ENCODE measurements at regions not wholly inside any gene's neighbourhood (a gene's known extent, or its start where the extent isn't known, plus 50 kb on each side); places are given as distances from the start of the nearest gene placed in this dataset.
A peak's percentile ranks its signal among the peaks of the same experiment; 100 is the strongest.
"Not testable (repeated sequence)": the region's sequence is repeated elsewhere in the genome, so short reads cannot be mapped to it uniquely, and the experiment has no call there.

GRCh38 chr2:12918138-12918834 lies 201.6 kb downstream of the TRIB2 start:
- H3K9me3 ChIP-seq (ENCODE audit: control insufficient read depth in 1 of 2, low read length in 2 of 2), result no peaks in the 10 kb centered on the region
- peak overlapping the region; percentile 56 for H3K27ac ChIP-seq (ENCODE audit: low read length)
- no peaks in the 10 kb centered on the region for H3K36me3 ChIP-seq (ENCODE audit: control insufficient read depth in 1 of 2, insufficient read depth in 2 of 2, low read length in 2 of 2)
- peaks cover 0 to 13% of the 10 kb centered on the region in 2 donors for H3K4me1 ChIP-seq (ENCODE audit: control insufficient read depth in 1 of 2, insufficient read depth in 2 of 2, low read length in 2 of 2)
- H3K27me3 ChIP-seq (ENCODE audit: low read depth, low read length), result no peaks in the 10 kb centered on the region
- H3K4me3 ChIP-seq (ENCODE audit: low read depth in 1 of 2, low read length in 2 of 2), result no peak overlapping the region

DNA sequence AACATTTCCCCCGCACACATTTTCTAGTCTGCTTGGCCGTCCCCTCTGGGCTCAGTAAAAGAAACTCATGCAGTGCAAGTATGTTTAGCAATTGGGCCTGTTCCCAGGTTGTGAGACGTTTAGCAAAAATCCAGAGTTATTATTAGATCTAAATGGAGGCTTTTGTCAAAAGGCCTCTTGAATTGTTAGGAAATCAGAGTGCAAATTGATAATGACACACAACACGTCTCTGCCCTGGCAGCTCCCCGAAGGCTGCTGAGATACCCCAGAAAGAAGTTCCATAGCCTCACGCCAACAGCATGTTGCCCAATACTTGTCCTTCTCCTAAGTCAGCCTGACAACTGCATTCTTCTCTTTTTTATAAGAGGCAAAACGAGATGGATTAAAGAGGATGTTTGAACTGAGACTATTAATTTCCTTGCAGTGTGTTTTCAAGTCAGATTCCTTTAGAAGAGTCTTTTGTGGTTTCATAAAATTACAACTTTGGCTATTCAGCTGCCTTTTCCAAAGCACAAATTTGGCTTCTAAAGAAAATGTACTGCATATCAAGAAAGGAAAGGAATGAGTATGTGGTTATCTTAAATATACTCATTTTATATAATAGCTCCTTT lies 202.2 kb downstream of the TRIB2 start:
- no peaks in the 10 kb centered on the region for H3K36me3 ChIP-seq (ENCODE audit: control insufficient read depth in 1 of 2, insufficient read depth in 2 of 2, low read length in 2 of 2)
- peaks cover 0 to 13% of the 10 kb centered on the region in 2 donors for H3K4me1 ChIP-seq (ENCODE audit: control insufficient read depth in 1 of 2, insufficient read depth in 2 of 2, low read length in 2 of 2)
- no peaks in the 10 kb centered on the region for H3K9me3 ChIP-seq (ENCODE audit: control insufficient read depth in 1 of 2, low read length in 2 of 2)
- peak overlapping the region; percentile 56 for H3K27ac ChIP-seq (ENCODE audit: low read length)
- H3K27me3 ChIP-seq (ENCODE audit: low read depth, low read length), result no peaks in the 10 kb centered on the region
- H3K4me3 ChIP-seq (ENCODE audit: low read depth in 1 of 2, low read length in 2 of 2), result no peak overlapping the region

- Histone ChIP-seq H3K9me3 (ENCODE audit: control insufficient read depth in 1 of 2, low read length in 2 of 2) (no peaks in the 10 kb centered on the region), H3K27me3 (ENCODE audit: low read depth, low read length) (no peaks in the 10 kb centered on the region), H3K27ac (ENCODE audit: low read length) (no peak overlapping the region), H3K4me3 (ENCODE audit: low read depth in 1 of 2, low read length in 2 of 2) (no peak overlapping the region), H3K4me1 (ENCODE audit: control insufficient read depth in 1 of 2, insufficient read depth in 2 of 2, low read length in 2 of 2) (peaks cover 0 to 13% of the 10 kb centered on the region in 2 donors), H3K36me3 (ENCODE audit: control insufficient read depth in 1 of 2, insufficient read depth in 2 of 2, low read length in 2 of 2) (no peaks in the 10 kb centered on the region)
Observed at GRCh38 chr2:12921321-12921720, 204.6 kb downstream of the TRIB2 start.

DNA sequence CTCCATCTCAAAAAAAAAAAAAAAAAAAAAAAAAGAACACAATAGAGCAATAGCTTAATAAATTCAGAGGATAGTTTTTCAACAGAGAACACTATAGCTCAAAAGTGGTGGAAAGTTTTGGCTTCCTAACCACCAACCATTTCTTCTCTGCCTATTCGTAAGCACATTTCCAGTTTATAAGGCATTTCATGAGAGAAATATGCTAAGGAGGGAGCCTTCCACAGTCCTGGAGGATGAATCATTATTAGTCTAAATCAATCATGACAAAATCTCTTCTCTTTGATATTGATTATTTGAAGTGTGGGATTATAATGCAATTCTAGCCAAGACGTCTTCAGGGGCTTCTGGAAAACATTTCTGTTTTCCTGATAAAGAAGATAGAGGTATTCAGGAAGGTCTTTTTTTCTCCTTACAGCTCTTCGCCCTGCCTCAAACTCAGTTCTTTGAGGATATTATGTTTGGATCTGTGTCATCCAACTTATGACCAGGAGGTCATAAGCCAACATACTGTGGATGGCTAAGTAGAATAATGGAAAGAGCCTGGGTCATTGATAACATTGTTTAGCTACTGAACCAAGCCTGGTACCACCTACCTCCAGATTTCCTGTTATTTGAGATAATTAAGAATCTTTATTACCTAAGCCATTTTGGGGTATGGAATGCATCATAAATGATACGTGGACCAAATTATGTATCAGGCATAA lies 207.3 kb downstream of the TRIB2 start:
- Histone ChIP-seq H3K27ac (ENCODE audit: low read length) (no peak overlapping the region), H3K4me3 (ENCODE audit: low read depth in 1 of 2, low read length in 2 of 2) (no peak overlapping the region), H3K27me3 (ENCODE audit: low read depth, low read length) (no peaks in the 10 kb centered on the region), H3K4me1 (ENCODE audit: control insufficient read depth in 1 of 2, insufficient read depth in 2 of 2, low read length in 2 of 2) (peaks cover 0 to 13% of the 10 kb centered on the region in 2 donors), H3K36me3 (ENCODE audit: control insufficient read depth in 1 of 2, insufficient read depth in 2 of 2, low read length in 2 of 2) (no peaks in the 10 kb centered on the region), H3K9me3 (ENCODE audit: control insufficient read depth in 1 of 2, low read length in 2 of 2) (no peaks in the 10 kb centered on the region)

DNA sequence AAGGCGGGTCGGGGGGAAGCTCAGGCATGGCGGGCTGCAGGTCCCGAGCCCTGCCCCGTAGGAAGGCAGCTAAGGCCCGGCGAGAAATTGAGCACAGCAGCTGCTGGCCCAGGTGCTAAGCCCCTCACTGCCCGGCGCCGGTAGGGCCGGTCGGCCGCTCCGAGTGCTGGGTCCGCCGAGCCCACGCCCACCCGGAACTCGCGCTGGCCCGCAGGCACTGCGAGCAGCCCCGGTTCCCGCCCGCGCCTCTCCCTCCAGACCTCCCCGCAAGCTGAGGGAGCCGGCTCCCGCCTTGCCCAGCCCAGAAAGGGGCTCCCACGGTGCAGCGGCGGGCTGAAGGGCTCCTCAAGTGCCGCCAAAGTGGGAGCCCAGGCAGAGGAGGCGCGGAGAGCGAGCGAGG lies 209.9 kb downstream of the TRIB2 start:
- H3K27me3 ChIP-seq (ENCODE audit: low read depth, low read length); H3K36me3 ChIP-seq (ENCODE audit: control insufficient read depth in 1 of 2, insufficient read depth in 2 of 2, low read length in 2 of 2): not testable (repeated sequence)

GRCh38 chr2:12928197-12928774 lies 211.6 kb downstream of the TRIB2 start:
- no peaks in the 10 kb centered on the region for H3K36me3 ChIP-seq (ENCODE audit: control insufficient read depth in 1 of 2, insufficient read depth in 2 of 2, low read length in 2 of 2)
- H3K4me3 ChIP-seq (ENCODE audit: low read depth in 1 of 2, low read length in 2 of 2), result no peak overlapping the region
- no peak overlapping the region for H3K27ac ChIP-seq (ENCODE audit: low read length)
- peaks cover 0 to 5% of the 10 kb centered on the region in 2 donors for H3K4me1 ChIP-seq (ENCODE audit: control insufficient read depth in 1 of 2, insufficient read depth in 2 of 2, low read length in 2 of 2)
- H3K27me3 ChIP-seq (ENCODE audit: low read depth, low read length), result no peaks in the 10 kb centered on the region
- no peaks in the 10 kb centered on the region for H3K9me3 ChIP-seq (ENCODE audit: control insufficient read depth in 1 of 2, low read length in 2 of 2)

More for the DNA sequence above, 209.9 kb downstream of the TRIB2 start:
- not testable (repeated sequence) for H3K27ac ChIP-seq (ENCODE audit: low read length); H3K4me1 ChIP-seq (ENCODE audit: control insufficient read depth in 1 of 2, insufficient read depth in 2 of 2, low read length in 2 of 2); H3K9me3 ChIP-seq (ENCODE audit: control insufficient read depth in 1 of 2, low read length in 2 of 2); H3K4me3 ChIP-seq (ENCODE audit: low read depth in 1 of 2, low read length in 2 of 2)

DNA sequence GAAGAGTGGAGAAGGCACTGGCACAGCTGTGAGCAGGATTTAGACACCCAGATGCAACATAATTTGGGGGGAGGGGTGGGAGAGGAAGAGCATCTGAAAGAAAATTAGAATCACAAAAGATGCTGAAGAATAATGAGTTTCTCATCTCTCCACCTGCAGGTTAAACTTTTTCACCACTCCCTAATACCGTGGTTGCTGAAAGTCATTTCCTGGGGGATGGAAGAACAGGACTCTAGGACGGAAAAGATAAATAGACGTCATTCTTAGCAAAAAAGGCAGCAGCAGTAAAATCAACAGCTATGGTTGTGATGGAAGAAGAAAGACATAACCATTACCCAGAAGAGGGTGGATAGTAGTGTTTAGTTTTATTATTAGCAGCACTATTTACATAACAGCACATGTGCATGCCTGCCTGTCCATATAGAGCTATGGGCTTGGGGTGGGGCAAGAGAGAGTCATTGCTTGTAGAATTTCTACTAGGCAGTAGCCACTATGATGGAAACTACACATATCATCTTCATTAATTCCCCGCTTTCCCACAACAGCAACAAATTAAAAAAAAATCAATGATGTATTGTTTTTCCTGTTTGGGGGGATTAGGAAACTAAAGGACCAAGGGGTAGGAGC lies 212.2 kb downstream of the TRIB2 start:
- H3K4me1 ChIP-seq (ENCODE audit: control insufficient read depth in 1 of 2, insufficient read depth in 2 of 2, low read length in 2 of 2), result peaks cover 0 to 5% of the 10 kb centered on the region in 2 donors
- no peaks in the 10 kb centered on the region for H3K9me3 ChIP-seq (ENCODE audit: control insufficient read depth in 1 of 2, low read length in 2 of 2)
- no peak overlapping the region for H3K27ac ChIP-seq (ENCODE audit: low read length)

GRCh38 chr2:12929758-12930157 lies 213.0 kb downstream of the TRIB2 start:
- H3K4me1 ChIP-seq (ENCODE audit: control insufficient read depth in 1 of 2, insufficient read depth in 2 of 2, low read length in 2 of 2), result peaks cover 0 to 5% of the 10 kb centered on the region in 2 donors

More for the DNA sequence above, 212.2 kb downstream of the TRIB2 start:
- Histone ChIP-seq H3K36me3 (ENCODE audit: control insufficient read depth in 1 of 2, insufficient read depth in 2 of 2, low read length in 2 of 2) (no peaks in the 10 kb centered on the region), H3K27me3 (ENCODE audit: low read depth, low read length) (no peaks in the 10 kb centered on the region), H3K4me3 (ENCODE audit: low read depth in 1 of 2, low read length in 2 of 2) (no peak overlapping the region)

DNA sequence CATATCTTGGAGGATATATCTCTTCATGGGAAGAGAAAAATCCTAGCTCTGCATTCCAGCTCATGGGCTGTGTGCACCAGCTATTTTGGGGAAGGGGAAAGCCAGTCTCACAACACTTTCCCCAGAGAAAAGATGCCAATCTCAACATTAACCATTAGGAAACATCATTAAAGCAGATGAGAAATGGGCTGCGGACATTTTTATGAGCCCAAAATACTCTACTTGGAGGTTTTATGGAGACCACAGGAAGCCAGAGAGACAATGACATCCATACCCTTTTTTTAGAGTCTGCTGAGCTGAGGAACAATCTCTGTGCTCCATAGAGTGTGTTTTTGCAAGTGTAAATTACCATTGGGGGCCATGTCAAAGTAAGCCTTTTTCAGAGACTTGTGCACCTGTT lies 213.7 kb downstream of the TRIB2 start:
- no peaks in the 10 kb centered on the region for H3K9me3 ChIP-seq (ENCODE audit: control insufficient read depth in 1 of 2, low read length in 2 of 2)
- H3K4me1 ChIP-seq (ENCODE audit: control insufficient read depth in 1 of 2, insufficient read depth in 2 of 2, low read length in 2 of 2), result peaks cover 0 to 5% of the 10 kb centered on the region in 2 donors
- H3K27ac ChIP-seq (ENCODE audit: low read length), result no peak overlapping the region
- H3K4me3 ChIP-seq (ENCODE audit: low read depth in 1 of 2, low read length in 2 of 2), result no peak overlapping the region
- H3K36me3 ChIP-seq (ENCODE audit: control insufficient read depth in 1 of 2, insufficient read depth in 2 of 2, low read length in 2 of 2), result no peaks in the 10 kb centered on the region
- H3K27me3 ChIP-seq (ENCODE audit: low read depth, low read length), result no peaks in the 10 kb centered on the region

More at GRCh38 chr2:12929758-12930157, 213.0 kb downstream of the TRIB2 start:
- H3K27ac ChIP-seq (ENCODE audit: low read length), result no peak overlapping the region
- H3K27me3 ChIP-seq (ENCODE audit: low read depth, low read length), result no peaks in the 10 kb centered on the region
- no peak overlapping the region for H3K4me3 ChIP-seq (ENCODE audit: low read depth in 1 of 2, low read length in 2 of 2)
- H3K36me3 ChIP-seq (ENCODE audit: control insufficient read depth in 1 of 2, insufficient read depth in 2 of 2, low read length in 2 of 2), result no peaks in the 10 kb centered on the region
- no peaks in the 10 kb centered on the region for H3K9me3 ChIP-seq (ENCODE audit: control insufficient read depth in 1 of 2, low read length in 2 of 2)

GRCh38 chr2:12931186-12931844 lies 214.6 kb downstream of the TRIB2 start:
- H3K36me3 ChIP-seq (ENCODE audit: control insufficient read depth in 1 of 2, insufficient read depth in 2 of 2, low read length in 2 of 2), result no peaks in the 10 kb centered on the region
- H3K4me1 ChIP-seq (ENCODE audit: control insufficient read depth in 1 of 2, insufficient read depth in 2 of 2, low read length in 2 of 2), result peaks cover 0 to 5% of the 10 kb centered on the region in 2 donors
- no peaks in the 10 kb centered on the region for H3K9me3 ChIP-seq (ENCODE audit: control insufficient read depth in 1 of 2, low read length in 2 of 2)
- no peak overlapping the region for H3K4me3 ChIP-seq (ENCODE audit: low read depth in 1 of 2, low read length in 2 of 2)
- no peaks in the 10 kb centered on the region for H3K27me3 ChIP-seq (ENCODE audit: low read depth, low read length)
- no peak overlapping the region for H3K27ac ChIP-seq (ENCODE audit: low read length)

Measured in muscle layer of duodenum (tissue), 2 donors.